HG03457 (cell line): ENCODE measurements at regions not wholly inside any gene's neighbourhood (a gene's known extent, or its start where the extent isn't known, plus 50 kb on each side); places are given as distances from the start of the nearest gene placed in this dataset.
"Not testable (repeated sequence)": the region's sequence is repeated elsewhere in the genome, so short reads cannot be mapped to it uniquely, and the experiment has no call there.

Experiments
- ATAC-seq: cut with Tn5 transposase; IDR thresholded peaks from one replicate; pipeline ENCODE4 v1.9.1; 2021; ENCODE audit warnings: moderate number of reproducible peaks; ENCODE audit not compliant: unreplicated experiment

- peak; percentile 88 for ATAC-seq
These were observed 210.9 kb upstream of the GALNT2 start for GRCh38 chr1:229856009-229856650.

DNA sequence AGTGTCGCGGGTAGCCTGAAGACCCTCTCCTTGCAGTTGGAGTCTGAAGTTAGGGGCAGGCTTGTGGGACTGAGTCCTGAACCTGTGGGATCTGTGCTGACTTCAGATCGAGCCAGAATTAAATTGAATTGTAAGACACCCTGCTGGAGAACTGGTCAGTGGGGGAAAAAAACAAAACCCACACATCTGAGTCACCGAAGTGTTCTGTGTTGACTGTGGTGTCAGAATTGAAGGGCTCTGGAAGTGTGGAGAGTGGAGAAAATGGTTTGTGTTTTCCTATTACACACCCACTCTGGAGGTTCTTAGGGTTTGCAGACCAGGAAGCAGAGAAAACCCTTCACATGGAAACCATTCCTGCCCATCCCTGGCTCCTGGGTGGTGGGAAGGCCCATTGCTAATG, 209.5 kb upstream of the GALNT2 start:
- no peak for ATAC-seq

- ATAC-seq, result no peak
These were observed 208.0 kb upstream of the GALNT2 start for GRCh38 chr1:229859026-229859425.

DNA sequence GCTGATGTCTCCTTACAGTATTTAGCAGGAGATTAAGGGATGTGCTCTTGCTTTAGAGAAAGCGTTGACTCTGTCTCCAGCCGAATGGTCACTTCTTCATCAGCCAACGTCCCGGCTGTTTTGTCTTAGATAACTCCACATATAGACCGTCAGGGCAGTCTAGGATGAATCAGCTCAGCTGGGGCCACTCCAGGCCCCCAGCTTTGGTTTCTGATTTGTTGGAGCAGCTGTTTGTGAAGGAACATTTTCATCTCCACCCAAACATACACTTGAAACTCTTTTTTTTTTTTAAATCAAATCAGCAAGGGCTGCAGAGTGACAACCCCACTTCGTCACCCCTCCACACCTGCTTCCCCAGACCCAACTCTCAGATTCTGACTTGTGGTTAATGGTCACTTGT, 206.1 kb upstream of the GALNT2 start:
- ATAC-seq, result no peak

GRCh38 chr1:229862017-229862774, 204.8 kb upstream of the GALNT2 start:
- ATAC-seq, result no peak

DNA sequence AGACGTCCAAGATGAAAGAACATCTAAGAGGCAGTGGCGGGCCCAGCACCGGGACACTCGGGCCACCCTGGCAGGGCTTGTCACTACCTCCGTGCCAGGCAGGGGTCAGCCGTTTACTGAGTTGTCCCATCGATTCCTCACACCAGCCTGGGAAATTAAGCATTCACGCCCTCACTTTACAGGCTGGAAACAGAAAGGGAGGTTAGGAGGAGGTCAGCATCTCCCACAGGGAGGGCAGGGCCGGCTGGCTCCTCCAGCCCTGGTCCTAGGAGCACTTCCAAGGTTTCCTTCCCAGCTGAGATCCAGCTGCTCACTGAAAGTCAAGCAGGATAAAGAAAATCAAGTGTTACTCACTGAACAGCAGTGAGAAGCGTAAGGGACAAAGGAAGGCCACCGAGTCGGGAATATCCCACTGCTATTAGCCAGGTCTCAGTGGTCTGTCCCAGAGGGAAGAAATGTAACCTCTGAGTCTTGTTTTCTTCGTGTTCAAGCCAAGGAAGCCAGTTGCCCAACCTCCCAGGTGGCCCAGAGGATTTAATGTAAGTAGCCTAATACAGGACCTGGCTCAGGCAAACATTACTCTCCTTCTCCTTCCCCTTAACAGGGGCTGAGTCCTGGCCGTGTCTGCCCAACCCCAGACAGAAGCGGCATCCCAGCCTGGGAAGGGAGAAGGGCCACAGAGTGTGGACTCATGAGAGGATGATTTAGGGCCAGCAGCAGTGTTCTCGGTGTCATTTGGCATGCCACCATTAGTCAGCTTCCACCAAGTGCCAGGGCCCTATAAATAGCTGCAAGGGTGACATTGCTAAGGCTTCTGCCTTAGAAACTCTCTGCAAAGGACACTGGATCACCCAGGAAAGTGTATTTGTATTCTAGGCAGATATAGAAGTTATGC, 203.1 kb upstream of the GALNT2 start:
- no peak for ATAC-seq

DNA sequence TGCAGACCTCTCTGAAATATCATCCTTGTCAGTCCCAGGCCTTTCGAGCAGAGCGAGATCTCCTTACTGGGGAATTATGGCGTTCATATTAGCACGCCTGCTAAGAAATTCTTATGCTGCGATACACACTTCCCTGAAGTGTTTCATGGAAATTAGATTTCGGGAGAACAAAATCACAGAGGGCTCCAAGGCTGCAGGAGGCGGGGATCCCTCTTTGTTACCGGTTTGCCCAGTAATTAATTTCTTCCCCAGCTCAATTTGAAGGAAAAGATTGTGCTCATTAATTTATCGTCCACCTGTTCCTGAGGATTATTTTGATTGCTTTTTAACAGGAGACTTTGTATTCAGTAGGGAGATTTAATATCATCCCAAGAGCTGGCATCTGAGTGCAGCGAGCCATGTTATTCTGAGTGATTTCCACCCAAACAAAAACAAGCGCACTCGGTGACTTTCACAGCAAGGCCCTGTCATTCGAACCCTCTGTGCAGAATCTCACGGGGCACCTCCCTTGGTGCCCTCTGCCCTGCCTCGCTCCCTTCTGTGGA, 202.3 kb upstream of the GALNT2 start:
- no peak for ATAC-seq

GRCh38 chr1:229865321-229865720, 201.7 kb upstream of the GALNT2 start:
- ATAC-seq, result not testable (repeated sequence)

GRCh38 chr1:229867726-229868125, 199.3 kb upstream of the GALNT2 start:
- no peak for ATAC-seq

DNA sequence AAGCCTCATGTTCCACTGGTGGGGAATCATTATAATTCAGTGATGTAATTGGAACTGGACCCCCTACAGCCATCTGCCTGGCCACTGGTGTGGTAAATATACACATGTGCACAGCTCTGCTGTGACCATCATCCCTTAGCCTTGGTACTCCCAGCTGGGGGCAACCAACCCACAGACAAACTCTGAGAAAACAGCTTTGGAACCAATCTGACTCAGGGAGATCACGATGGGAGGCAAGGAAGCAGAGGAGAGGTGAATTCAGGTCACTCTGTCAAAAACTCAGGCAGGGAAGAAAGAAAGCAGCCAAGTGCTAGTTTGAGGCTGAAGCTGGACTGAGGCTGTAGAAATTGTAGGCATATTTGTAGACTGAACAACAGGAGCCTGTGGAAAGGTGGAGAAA, 197.8 kb upstream of the GALNT2 start:
- ATAC-seq, result no peak

DNA sequence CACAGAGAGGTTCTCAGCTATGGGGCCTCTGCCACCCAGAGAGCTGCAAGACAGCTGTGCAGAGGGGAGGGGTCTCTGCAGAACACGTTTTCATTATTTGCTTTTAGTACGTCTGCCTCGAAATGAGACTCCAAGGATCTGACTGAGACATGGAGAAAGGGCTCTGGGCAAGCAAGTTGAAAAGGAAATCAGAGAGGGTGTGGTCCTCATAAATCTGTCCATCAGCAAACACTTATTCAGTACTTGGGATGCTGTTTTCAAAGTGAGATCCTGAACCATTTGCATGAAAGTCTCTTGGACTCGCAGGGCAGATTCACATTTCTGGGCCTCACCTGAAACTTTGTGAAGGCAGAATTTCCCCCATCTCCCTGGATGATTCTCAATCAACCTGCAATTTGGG, 197.4 kb upstream of the GALNT2 start:
- ATAC-seq, result no peak

GRCh38 chr1:229870381-229870780, 196.7 kb upstream of the GALNT2 start:
- no peak for ATAC-seq

DNA sequence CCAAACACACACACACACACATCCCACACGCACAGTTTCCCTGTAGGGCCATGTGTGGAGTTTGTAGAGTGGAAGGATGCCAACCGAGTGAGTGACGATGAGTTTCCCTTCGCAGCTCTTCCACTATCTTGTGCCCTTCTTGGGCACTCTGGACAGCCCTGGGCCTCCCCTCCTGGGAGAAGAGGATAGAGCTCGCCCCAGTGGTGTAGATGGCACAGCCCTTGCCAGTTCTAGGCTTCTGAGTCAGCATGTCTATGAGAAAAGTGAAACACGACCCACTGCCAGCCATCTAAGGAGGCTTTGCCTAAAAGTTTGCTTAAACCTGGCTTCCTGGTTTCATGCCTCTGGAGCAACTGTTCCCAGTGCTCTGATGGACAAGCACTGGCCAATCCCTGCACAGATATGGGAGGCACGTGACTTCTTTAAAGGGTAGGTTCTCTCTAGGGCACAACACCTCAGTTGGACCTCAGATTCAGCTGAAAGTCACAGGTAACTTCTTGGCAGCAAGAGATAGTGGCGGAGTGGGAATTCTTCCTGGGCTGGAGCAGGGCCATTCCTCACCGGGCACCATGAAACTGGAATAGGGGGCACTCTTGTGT, 195.9 kb upstream of the GALNT2 start:
- ATAC-seq, result no peak

- ATAC-seq, result no peak
These were observed 192.9 kb upstream of the GALNT2 start for GRCh38 chr1:229874136-229874535.

DNA sequence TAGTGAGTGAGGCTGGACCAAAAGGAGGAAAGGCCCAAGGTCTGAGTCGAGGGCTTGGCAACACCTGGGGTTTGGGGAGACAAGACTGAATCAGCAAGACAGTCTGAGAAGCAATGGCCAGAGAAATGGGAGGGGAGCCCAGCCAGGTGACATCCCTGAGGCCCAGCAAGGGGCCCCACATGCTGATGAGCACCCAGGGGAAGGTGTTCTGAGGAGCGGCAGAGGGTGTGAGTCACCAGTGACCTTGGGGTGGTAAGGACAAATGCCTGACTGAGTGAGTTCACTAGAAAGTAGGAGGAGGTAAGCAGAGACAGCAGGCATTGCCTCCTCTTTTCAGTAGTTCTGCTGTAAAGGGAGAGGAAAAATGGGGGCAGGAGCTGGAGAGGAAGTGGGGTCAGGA, 192.4 kb upstream of the GALNT2 start:
- ATAC-seq, result no peak

GRCh38 chr1:229875086-229875485, 192.0 kb upstream of the GALNT2 start:
- no peak for ATAC-seq

DNA sequence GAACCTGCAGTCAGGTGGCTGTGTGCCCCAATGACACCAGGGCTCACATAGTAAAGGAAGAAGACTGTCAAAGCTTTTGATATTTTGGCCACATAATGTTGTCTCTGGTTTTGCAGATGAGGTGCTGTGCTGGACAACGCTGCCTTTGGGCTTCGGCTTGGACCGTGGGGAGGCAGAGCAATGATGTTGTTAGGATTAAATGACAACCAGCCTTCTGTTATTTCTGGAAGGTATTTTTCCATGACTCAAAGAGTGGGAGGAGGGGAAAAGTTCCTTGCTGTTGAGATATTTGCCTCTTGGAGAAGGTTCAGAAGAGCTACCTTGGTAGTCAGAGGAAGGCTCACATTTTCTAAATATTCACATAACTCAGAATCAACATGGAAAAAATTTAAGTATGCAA, 187.3 kb upstream of the GALNT2 start:
- no peak for ATAC-seq

DNA sequence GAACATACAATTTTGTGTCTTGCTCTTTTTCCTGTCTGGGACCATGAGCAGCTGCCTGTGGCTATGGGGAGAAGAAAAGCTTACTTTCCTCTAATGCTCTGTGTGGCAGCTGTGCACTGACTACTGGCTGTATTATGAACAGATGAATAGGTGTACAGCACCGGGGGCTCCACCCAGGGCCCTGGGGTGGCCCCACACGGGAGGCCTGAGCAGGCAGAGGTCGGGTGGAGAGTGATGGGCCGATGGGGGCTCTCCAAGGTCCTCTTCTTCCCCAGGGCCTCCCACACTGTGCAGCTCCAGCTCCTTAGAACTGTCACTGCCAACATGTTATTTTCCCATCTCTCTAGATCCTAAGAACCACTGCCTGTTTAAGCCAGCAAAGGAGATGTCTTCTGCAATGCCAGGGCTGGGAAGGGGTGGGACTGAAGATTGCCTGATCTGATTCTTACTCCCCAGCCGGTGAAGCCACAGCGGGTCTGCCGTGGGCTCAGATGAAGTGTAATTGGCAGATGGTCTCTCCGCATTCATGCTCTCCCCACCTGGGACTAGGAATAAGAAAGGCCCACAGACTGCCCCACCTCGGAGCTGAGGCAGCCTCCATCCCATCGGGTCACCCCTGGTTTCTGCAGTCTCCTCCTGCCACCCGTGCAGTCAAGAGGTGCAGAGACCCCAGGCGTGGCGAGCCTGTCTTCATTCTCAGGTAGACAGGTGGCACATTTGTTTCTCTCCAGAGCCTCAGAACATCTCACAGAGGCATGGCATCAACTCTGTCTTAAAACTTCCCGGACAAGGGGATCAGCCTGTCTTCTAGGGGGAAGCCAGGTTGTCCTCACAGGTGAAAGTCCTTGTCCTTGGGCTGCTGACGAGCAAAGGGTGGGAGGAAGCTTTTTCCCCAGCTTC, 186.5 kb upstream of the GALNT2 start:
- no peak for ATAC-seq

DNA sequence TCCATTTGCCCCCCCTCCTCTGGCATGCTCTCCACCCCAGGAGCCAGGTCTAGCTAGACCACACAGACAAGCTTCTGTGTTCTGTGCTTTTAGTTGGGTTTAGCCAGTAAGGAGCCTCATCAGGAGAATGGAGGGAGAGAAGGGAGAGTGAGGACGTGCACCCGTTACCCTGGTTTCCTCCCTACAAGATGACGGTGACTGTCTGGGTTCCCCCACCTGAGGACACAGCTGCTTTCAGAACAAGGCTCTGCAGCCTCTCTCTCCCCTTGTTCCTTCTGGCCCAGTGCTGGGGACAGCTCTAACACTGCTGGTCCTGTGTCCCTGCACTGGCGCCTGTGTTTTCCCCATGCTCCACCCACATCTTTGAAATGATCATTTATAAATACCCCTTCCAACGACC, 184.4 kb upstream of the GALNT2 start:
- no peak for ATAC-seq
